Muscle of arm (tissue), 1 donor: ENCODE measurements at regions not wholly inside any gene's neighbourhood (a gene's known extent, or its start where the extent isn't known, plus 50 kb on each side); places are given as distances from the start of the nearest gene placed in this dataset.
"Not testable (repeated sequence)": the region's sequence is repeated elsewhere in the genome, so short reads cannot be mapped to it uniquely, and the experiment has no call there.

Experiments used
- DNase-seq: peaks from one replicate; pipeline ENCODE4 v3.0.0-alpha.2; 2013

DNA sequence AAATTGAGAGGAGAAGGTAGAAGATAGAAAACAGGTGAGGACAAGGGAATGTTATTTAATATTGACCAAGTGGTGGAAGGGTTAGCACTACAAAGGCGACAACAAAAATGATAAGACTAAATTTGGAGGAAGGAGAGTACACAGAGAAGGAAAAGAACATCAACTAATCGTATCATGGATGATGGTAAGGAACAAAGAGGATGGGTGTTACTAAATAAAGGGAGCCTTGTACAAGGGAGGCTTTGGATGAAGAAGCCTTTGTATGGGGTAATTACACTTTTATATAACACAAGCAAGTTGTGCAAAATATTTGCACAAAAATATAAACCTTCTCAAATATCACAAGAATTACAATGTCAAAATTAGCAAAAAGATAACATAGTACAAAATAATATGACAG is 125.7 kb downstream of the ZNF608 start:
- DNase-seq, result no peak

GRCh38 chr5:124619121-124619520 is 127.3 kb downstream of the ZNF608 start:
- DNase-seq, result no peak

DNA sequence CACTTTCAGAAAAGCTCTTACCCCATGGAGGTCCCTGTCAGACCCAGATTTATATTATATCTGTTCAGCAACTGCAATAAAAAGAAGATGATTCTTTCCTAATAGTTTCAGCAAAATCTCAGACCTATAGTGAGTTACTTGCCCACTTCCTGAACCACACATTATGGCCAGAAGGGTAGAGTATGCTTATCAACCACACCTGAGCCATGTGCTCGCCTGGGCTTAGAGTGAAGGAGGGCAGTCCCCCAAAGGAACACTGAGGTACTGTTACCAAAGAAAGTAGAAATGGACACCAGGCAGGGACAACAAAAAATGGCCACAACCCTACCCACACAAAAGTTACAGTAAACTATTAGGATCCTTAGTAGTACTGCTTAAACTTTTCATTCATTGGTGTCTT is 128.7 kb downstream of the ZNF608 start:
- DNase-seq, result no peak

GRCh38 chr5:124614836-124615385 is 131.5 kb downstream of the ZNF608 start:
- DNase-seq, result no peak

- DNase-seq, result no peak
These were observed 132.3 kb downstream of the ZNF608 start for GRCh38 chr5:124614105-124614504.

DNA sequence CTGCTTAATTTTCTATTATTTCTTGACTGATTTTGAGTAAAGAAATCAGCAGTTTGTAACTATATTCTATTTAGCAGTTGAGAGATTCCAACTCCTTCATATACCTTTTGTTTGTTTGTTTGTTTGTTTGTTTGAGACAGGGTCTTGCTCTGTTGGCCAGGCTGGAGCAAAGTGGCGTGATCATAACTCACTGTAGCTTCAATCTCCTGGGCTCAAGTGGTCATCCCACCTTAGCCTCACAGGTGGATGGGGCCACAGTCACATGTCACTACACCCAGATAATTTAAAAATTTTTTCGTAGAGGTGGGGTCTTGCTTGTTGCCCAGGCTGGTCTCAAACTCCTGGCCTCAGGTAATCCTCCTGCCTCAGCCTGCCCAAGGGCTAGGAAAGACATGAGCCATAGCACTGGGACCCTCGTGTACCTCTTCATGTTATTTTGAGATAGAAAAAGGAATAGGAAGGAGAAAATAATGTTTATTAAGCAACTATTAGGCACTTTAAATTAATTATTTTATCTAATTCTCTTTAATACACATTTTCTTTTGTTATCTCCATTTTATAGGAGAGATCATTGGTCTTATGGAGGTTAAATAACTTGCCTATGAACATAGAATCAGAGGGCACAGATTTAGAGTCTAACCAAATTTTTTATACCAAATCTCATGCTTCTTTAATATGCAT is 133.0 kb downstream of the ZNF608 start:
- no peak for DNase-seq

DNA sequence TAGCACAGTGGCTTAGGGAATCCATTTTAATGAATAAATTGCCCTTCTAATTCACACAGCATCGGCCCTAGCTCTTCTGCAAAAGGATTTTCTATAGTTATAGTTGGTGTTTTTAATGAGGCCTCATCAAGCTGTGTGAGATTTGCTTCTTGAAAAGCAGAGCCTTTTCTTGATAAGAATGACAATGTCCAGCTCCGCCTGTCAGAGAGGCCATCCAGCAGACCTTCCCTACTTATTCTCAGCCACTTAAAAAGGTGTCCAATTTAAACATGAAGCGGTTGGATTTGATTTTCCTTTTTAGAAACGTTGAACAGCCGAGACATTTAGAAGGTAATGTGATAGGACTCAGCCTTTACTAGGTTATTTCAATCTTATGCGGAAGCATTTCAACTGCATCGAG is 134.4 kb downstream of the ZNF608 start:
- DNase-seq, result no peak

DNA sequence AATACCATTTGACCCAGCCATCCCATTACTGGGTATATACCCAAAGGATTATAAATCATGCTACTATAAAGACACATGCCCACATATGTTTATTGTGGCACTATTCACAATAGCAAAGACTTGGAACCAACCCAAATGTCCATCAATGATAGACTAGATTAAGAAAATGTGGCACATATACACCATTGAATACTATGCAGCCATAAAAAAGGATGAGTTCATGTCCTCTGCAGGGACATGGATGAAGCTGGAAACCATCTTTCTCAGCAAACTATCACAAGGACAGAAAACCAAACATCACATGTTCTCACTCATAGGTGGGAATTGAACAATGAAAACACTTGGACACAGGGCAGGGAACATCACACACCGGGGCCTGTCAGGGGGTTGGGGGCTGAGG is 135.2 kb downstream of the ZNF608 start:
- DNase-seq, result not testable (repeated sequence)

GRCh38 chr5:124609685-124610084 is 136.8 kb downstream of the ZNF608 start:
- not testable (repeated sequence) for DNase-seq

- peak; percentile 43 for DNase-seq
These were observed 139.9 kb downstream of the ZNF608 start for GRCh38 chr5:124606543-124606942.

DNA sequence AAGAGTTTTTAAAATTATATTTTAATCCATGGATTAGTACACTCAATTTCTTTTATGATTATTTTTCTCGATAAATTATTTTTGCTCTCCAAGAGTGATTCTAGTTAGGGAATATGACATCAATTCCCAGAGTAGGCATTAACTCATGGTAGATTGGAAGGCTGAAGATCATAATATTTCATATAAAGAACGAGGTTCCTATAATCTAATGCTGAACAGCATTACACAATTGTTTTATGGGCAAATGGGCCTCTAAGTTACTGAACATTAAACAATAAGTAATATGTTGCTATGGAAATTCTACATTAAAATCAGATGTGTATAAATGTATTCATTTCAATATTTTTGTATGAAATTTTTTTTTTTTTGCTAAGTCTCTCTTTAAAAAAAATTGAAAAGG is 140.3 kb downstream of the ZNF608 start:
- no peak for DNase-seq

DNA sequence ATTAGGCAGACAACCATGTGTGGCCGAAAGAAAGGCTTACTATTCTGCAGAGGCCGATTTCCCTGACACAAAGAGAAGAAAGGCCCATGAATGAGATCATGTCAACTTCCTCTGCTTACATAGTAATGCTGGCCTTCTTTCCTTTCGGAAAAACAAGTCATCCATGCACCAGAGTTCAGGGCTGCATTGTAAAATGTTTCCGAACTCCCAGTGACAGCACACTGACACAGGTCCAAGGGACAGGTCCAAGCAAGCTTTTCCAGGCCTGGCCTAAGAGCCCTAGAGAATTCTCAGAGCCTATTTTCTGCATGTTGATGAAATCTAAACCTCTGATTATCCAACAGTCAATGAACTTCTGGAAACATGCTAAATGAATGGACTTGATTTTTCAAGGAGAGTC is 140.9 kb downstream of the ZNF608 start:
- peak; percentile 95 for DNase-seq

DNA sequence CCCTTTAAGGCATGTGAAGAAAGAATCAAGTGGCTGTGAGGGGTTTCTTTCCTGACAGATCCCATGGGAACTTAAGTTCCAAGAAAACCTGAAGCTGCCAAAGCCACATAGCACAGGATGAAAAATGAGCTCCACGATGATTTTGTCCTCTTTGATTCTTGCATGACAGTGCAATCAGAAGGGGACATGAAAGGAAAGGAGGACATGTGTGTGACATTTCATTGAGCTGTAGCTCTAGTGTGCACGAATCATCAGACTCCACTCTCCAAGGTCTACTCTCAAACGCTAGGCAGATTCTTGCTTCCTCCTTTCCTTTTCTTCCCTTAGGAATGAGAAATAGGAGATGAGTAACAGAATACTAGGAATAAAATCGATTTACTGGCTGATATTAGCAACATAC is 142.0 kb downstream of the ZNF608 start:
- no peak for DNase-seq

GRCh38 chr5:124602925-124603650 is 143.4 kb downstream of the ZNF608 start:
- DNase-seq, result no peak

GRCh38 chr5:124599028-124599973 is 147.1 kb downstream of the ZNF608 start:
- no peak for DNase-seq

DNA sequence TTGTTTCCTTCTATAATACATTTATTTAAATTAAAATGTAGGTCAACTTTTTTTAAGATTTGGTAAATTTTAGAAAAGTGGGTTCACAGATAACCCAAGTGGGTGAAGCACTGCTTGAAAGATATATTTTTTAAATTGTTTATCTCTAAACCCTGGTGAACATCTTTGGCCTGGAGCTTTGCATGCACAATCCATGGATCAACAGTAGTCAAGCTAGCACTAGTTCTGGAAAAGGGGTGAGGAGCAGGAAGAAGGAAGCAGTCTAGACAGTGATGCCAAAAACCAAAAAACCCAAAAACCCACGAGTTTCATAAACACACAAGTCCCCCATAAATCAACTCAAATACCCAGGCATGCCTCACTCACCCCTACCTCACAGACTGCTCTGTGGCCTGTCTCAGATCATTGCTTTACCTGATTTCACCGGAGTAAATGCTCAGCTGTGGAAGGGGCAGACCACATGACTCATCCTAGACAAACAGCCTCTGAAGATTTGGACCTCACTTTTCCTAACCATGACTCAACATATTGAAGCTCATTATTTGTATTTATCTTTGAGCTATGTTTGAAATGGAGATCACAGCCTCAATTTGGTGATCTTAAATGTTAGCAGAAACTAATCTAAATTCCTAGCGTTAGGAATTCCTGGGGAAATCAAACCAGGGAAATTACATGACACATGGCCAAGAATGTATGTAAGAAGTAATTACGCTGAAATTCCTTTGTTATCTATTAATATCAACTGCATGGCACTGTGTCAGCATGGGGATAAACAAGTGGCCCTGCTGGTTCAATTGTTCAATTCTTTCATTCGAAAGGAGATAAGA is 149.6 kb downstream of the ZNF608 start:
- DNase-seq, result no peak

- no peak for DNase-seq
These were observed 152.5 kb downstream of the ZNF608 start for GRCh38 chr5:124593952-124594351.

GRCh38 chr5:124592891-124593290 is 153.5 kb downstream of the ZNF608 start:
- no peak for DNase-seq

- DNase-seq, result no peak
These were observed 154.9 kb downstream of the ZNF608 start for GRCh38 chr5:124591583-124591982.

DNA sequence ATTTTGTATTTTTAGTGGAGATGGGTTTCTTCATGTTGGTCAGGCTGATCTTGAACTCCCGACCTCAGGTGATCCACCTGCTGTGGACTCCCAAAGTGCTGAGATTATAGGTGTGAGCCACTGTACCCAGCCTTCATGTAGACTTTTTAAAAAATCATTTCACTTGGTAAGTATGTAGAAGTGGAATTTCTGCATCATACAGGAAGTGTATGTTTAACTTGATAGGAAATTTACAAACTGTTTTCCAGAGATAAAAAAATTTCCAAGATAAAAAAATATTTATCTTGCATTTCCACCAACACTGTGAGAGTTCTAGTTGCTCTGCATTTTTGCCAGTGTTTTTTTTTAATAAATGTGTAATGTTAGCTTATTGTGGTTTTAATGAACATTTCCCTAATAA is 155.8 kb downstream of the ZNF608 start:
- DNase-seq, result no peak

GRCh38 chr5:124587280-124587679 is 159.2 kb downstream of the ZNF608 start:
- DNase-seq, result no peak
